ENCODE measurements at regions not wholly inside any gene's neighbourhood (a gene's known extent, or its start where the extent isn't known, plus 50 kb on each side); places are given as distances from the start of the nearest gene placed in this dataset.

GRCh38 chr2:18639756-18640453, 50.5 kb upstream of the NT5C1B start:
- DNase-seq, result no peak

All from NCI-H82 (cell line).